NCI-H1417 treated with DMSO at 0.1 percent for 48 hours (cell line): ENCODE measurements at regions not wholly inside any gene's neighbourhood (a gene's known extent, or its start where the extent isn't known, plus 50 kb on each side); places are given as distances from the start of the nearest gene placed in this dataset.
"Not testable (repeated sequence)": the region's sequence is repeated elsewhere in the genome, so short reads cannot be mapped to it uniquely, and the experiment has no call there.

Source experiments
- DNase-seq: peaks from one replicate; lab custom pipeline; 2025; lab: John Stamatoyannopoulos, UW

DNA sequence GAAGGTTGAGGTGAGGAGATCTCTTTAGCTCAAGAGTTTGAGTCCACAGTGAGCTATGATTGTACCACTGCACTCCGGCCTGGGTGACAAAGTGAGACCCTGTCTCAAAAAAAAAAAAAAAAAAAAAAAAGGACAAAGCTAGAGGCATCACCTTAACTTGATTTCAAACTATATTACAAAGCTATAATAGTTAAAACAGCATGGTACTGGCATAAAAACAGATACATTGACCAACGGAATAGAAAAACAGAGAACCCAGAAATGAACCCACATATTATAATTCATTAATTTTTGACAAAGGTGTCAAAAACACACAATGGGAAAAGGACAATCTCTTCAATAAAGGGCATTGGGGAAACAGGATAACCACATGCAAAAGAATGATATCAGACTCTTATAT is 50.8 kb upstream of the MBOAT1 start:
- DNase-seq, result no peak

DNA sequence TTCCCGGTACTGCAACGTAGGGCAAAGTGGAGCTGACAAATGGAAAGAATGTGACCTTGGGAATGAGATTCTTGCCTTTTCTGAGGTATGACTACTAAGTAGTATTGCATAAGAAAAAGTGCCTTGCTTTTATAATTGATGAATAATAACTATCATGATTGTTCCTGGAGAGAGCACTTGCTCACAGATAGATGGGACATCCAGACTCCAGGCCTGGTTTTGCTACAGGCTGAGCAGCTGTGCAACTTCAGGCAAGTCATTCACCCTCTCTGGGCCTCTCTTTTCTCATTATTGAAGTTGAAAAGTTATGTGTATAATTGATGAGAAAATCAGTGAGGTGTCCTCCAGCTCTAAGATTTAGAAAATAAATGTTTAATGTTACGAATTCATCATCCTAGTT is 53.6 kb upstream of the MBOAT1 start:
- DNase-seq, result no peak

DNA sequence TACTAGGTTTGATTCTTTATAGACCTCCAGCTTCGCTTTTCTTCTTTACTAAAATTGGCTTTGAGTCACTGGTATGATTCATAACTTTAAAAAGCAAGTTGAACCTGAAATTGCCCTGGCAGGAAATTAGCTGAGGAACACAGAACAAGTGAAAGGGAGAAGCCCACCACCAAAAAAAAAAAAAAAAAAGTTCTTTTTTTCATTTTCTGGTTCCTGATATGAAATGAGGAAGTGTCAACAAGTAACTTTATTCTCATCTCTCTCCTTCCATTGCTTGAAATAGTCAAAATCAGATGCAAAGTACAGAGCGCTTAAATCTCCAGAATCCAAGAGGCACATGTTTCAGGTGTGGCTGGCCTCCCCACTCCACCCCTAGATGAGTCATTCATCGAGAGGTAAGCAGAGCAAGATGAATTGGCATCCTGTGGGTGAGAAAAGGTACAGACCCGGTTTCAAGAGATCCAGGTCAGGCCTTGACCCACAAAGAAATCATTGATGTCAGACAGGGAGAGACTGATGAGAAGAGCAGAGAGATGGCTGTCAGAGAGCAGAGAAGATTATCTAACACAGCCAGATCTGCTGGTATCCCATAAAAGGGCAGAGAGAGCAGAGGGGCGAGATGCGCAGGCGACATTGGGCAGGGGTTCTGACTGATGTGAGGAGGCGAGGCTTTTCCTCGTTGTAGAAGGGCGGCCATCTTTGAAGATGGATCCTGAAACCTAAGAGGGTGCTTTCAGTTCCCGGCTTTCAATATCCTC is 54.8 kb upstream of the MBOAT1 start:
- DNase-seq, result no peak

- DNase-seq, result no peak
Measured at GRCh38 chr6:20269181-20269580, 56.9 kb upstream of the MBOAT1 start.

- no peak for DNase-seq
Measured at GRCh38 chr6:20271818-20272217, 59.5 kb upstream of the MBOAT1 start.

DNA sequence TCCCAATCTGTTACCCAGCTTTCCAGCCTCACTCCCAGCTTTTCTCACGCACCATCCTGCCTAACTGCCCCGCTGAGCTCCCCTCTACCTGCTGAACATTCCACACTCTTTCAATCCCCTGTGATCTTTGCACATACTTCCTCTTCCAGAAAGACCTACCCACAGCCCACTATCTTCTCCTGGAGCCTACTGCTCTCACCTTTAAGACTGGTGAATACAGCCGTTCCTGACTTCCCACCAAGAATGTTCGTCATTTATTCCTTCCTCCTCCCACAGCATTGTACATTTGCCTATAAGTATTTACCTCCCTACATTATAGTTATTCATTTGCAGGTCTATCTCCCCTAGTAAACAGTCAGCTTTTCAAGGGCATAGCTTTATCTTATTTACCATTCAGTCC is 61.9 kb upstream of the MBOAT1 start:
- DNase-seq, result no peak

DNA sequence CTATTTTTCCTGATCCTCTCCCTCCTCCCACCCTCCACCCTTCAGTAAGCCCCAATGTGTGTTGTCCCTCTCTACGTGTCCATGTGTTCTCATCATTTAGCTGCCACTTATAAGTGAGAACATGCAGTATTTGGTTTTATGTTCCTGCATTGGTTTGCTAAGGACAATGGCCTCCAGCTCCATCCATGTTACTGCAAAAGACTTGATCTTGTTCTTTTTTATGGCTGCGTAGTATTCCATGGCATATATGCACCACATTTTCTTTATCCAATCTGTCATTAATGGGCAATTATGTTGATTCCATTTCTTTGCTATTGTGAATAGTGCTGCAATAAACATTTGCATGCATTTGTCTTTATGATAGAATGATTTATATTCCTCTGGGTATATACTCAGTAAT is 63.6 kb upstream of the MBOAT1 start:
- DNase-seq, result not testable (repeated sequence)

DNA sequence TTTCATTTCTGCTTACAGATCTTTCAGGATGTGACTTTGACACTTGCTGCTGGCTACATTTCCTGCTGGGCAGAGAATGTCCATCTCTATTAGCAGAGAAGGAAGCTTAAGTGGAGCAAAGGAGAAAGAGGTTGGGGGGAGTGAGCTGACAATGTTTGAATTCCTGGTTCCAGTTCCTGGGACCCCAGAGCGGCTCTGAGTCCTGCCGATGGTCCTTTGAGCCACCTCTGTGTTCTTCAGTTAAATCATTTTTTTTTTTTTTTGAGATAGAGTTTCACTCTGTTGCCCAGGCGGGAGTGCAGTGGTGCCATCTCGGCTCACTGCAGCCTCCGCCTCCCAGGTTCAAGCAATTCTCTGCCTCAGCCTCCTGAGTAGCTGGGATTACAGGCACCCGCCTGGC is 65.5 kb upstream of the MBOAT1 start:
- not testable (repeated sequence) for DNase-seq

DNA sequence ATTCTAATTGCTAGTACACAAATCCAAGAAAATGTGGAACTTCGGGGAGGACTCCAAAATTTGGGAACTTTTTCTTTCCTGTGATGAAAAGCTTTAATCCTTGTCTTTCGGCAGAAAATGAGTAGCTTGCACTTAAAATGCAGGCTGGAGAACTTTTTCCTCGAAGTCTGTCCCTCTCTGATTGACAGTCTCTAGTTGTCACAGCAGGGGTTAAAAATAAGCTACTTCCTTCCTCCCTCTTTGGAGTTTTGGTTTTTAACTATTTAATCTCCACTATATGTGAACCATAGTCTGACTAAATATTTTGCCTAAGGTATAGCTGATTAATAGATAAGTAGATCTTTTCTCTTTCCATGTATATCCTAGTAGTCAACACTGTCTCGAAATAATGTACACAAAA is 66.8 kb upstream of the MBOAT1 start:
- DNase-seq, result no peak

DNA sequence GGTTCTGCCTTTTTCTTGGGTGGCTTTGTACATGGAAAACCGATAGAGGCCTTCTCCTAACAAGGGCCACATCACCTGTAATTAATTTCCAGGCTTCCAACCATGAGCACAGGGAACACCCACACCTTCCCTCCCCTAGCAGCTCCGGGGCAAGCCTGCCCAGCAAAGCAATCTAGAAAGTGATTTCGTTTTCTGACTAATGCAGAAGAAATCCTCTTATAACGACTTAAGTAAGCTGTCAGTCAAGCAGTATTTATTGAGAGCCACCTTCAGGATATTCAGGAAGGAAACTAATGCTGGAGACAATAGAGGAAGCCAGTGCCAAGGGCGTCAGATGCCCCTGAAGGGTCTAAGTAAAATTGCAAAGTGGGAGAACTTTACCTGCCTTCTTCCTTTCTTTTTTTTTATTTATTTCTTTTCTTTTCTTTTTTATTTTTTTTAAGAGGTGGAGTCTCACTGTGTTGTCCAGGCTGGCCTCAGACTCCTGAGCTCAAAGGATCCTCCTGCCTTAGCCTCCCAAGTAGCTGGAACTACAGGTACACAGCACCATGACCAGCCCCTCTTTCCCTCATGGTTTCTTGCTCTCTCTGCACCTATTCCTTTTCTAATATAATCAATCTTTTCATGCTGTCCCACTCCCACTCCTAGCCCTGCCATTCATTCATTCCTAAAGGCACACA is 67.5 kb upstream of the MBOAT1 start:
- DNase-seq, result no peak

DNA sequence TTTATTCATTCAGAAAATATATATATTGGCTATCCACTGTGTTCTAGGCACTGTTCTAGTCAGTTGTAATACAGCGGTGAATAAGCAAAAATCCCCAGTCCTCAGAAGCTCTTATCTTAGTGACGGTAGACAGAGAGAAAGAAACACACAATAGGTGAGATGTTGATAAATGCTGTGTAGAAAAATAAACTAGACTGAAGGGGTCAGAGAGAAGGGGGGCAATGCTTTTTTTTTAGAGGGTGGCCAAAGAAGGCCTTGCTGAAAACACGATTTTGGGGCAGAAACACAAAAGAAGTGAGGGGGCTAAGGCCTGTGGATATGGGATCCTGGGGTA is 68.0 kb upstream of the MBOAT1 start:
- no peak for DNase-seq

DNA sequence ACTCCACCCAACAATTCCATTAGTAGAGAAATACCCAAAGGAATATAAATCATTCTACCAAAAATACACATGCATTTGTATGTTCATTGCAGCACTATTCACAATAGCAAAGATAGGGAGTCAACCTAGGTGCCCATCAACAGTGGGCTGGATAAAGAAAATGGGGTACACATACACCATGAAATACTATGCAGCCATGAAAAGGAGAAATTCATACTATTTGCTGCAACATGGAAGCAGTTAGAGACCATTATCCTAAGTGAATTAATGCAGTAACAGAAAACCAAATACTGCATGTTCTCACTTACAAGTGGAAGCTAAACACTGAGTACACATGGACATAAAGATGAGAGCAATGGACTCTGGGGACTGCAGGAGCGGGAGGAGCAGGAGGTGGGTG is 72.4 kb upstream of the MBOAT1 start:
- no peak for DNase-seq

- no peak for DNase-seq
Measured at GRCh38 chr6:20286968-20287565, 74.8 kb upstream of the MBOAT1 start.

DNA sequence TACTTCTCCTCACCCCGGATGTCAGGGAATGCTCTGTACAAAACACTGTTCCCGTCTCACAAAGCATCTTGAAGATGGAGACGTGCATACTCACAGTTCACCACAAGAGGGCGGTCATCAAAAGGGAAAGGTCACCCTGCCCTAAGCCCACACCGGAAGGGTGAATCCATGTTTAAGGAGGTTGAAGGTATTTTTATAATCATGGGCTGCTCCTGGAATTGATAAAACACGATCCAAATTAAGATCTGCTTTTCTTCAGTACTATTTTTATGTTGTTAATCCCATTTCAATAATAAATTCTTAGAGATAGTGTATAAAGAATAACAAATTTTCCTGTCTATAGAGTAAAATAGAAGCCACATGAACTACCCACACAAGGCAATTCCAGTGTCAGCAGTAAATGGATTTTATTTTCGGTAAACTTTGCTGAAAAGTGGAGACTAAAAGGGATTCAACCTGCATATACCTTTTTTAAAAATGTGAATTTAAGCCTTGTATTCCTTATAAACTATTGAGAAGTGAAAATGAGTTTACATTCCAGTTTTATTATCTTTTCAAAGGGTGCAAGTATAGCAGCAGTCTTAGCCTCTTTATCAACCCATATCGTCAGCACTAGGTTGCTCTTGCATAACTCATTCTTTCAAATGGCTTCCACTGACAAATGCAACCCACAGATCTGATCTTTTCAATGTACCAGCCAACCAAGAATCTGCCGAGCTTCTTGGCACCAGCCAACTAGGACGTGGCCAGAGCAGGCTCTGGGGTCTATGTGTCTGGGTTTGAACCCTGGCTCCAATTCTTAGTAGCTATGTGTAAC is 79.7 kb upstream of the MBOAT1 start:
- peak; percentile 59 for DNase-seq

DNA sequence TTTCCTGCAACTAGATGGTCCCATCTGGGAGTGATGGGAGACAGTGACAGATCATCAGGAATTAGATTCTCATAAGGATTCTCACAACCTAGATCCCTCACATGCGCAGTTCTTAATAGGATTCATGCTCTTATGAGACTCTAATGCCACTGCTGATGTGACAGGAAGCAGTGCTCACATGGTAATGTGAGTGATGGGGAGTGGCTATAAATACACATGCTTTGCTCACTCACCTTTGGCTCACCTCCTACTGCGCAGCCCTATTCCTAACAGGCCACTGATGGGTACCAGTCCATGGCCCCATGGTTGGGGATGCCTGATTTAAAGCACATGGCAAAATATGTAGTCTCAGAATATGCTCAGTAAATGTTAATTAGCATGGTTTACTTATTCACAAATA is 80.6 kb upstream of the MBOAT1 start:
- no peak for DNase-seq

DNA sequence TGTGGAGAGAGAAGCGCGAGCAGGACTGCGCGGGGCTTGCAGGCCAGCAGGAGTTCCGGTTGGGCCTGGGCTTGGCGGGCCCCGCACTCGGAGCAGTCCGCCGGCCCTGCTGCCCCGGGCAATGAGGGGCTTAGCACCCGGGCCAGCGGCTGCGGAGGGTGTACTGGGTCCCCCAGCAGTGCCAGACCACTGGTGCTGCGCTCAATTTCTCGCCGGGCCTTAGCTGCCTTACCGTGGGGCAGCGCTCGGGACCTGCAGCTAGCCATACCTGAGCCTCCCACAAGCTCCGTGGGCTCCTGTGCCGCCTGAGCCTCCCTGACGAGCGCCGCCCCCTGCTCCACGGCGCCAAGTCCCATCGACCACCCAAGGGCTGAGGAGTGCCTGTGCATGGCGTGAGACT is 89.0 kb upstream of the MBOAT1 start:
- DNase-seq, result no peak

DNA sequence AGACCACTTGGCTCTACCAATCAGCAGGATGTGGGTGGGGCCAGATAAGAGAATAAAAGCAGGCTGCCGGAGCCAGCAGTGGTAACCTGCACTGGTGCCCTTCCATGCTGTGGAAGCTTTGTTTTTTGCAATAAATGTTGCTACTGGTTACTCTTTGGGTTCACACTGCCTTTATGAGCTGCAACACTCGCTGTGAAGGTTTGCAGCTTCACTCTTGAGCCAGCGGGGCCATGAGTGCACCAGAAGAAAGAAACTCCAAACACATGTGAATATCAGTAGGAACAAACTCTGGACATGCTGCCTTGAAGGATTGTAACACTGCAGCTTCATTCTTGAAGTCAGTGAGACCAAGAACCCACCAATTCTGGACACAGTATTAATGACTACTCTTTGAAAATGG is 89.9 kb upstream of the MBOAT1 start:
- DNase-seq, result no peak

DNA sequence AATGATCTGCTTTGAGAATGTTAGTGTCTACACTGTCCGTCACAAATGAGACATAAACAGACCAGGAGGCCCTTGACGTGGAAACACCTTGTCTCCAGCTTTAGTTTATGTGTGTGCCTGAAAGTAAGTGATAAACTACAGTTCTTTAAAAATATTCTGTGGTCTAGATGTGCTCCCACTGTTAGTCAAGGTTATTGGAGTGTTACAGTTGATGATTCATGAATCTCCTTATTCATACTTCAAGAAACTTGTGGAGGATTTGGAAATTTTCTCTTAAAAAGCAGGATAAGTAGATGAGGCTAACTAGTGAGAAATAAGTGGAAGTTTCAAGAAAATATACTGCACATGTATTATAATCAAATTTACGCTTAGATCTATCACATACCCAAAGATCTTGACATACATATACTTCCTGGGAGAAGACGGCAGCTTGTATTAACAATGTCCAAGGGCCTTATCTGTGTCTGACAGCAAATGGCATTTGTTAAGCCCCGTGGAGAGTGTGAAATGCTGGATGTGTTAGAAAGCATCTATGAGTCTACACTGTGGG is 90.5 kb upstream of the MBOAT1 start:
- no peak for DNase-seq

GRCh38 chr6:20306491-20306890 is 94.2 kb upstream of the MBOAT1 start:
- no peak for DNase-seq

- DNase-seq, result no peak
Measured at GRCh38 chr6:20309186-20309585, 92.5 kb upstream of the E2F3 start.

- DNase-seq, result no peak
Measured at GRCh38 chr6:20310185-20310584, 91.5 kb upstream of the E2F3 start.

DNA sequence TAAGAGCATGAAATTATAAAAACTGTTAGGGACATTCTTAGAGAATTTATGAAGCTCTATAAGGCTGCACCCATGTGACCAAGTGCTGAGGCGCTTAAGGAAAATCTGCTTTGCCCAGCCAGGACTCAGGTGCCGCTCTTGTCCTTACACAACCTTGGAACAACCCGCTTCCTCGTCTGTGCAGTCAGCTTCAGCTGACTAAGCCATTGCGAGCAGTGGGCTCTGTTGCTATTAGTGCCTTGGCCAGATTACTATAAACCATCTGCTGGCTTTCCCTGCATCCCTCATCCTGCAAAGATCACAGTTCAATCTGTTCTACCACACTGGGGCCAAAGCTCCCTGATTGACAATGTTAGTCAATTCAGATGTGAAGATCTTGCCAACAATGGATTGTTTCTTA is 89.1 kb upstream of the E2F3 start:
- DNase-seq, result no peak
